SK-N-SH (cell line): ENCODE measurements at regions not wholly inside any gene's neighbourhood (a gene's known extent, or its start where the extent isn't known, plus 50 kb on each side); places are given as distances from the start of the nearest gene placed in this dataset.

Source experiments
- CTCF ChIA-PET: fragments of 300-600, 350-600 bp; formaldehyde crosslinking; extraction: SDS; loops from one replicate; lab custom pipeline; 2021; lab: Yijun Ruan, JAX
- POLR2A ChIA-PET: fragments of 350-600 bp; sonication (Branson Sonifier 250); formaldehyde crosslinking; extraction: SDS; loops from one replicate; lab custom pipeline; 2020; ENCODE audit warnings: antibody characterized with exemption, inconsistent platforms; lab: Yijun Ruan, JAX
- DNase-seq: peaks from one replicate; pipeline ENCODE4 v3.0.0; 2012
- H2AFZ ChIP-seq: fragments of 200-600 bp; sonication (generic); 2 replicates; pipeline ENCODE4 v1.8.1; 2016; ENCODE audit warnings: antibody characterized with exemption, mild to moderate bottlenecking, low read depth
- H3F3A ChIP-seq: fragments of 200-600 bp; sonication (generic); replicated peaks from 2 replicates; pipeline ENCODE3; 2016; ENCODE audit warnings: antibody characterized with exemption, mild to moderate bottlenecking; ENCODE audit not compliant: insufficient read depth
- H3K27ac ChIP-seq, 2 experiments: fragments of 200-500 bp in 1 of 2; fragments of 200-600 bp in 1 of 2; sonication (Bioruptor generic) in 1 of 2; sonication (generic), shearing (Covaris generic) in 1 of 2; 2 replicates each; pipeline versions ENCODE4 v1.5.1 to v1.6.1; 2014 to 2016; ENCODE audit warnings: low read depth in 2 of 2, inconsistent platforms in 1 of 2, low read length in 1 of 2, mild to moderate bottlenecking in 1 of 2, mixed read lengths in 1 of 2
- H3K27me3 ChIP-seq: fragments of 200-600 bp; sonication (generic), shearing (Covaris generic); 2 replicates; pipeline ENCODE4 v1.6.1; 2016; ENCODE audit warnings: mixed run types; ENCODE audit not compliant: insufficient read depth
- H3K36me3 ChIP-seq, 2 experiments: fragments of 200-500 bp in 1 of 2; fragments of 200-600 bp in 1 of 2; sonication (Bioruptor generic) in 1 of 2; sonication (generic) in 1 of 2; replicated peaks in 1 of 2; 2 replicates each; pipeline versions ENCODE3 to v1.5.1; 2014 to 2016; ENCODE audit warnings: low read length in 1 of 2, mild to moderate bottlenecking in 1 of 2; ENCODE audit not compliant: insufficient read depth in 2 of 2, control insufficient read depth in 1 of 2
- H3K4me1 ChIP-seq, 2 experiments: fragments of 200-500 bp in 1 of 2; fragments of 200-600 bp in 1 of 2; sonication (Bioruptor generic) in 1 of 2; sonication (generic), shearing (Covaris generic) in 1 of 2; 2 replicates each; pipeline versions ENCODE4 v1.5.1 to v1.6.1; 2014 to 2016; ENCODE audit warnings: low read depth in 1 of 2, low read length in 1 of 2, mixed run types in 1 of 2; ENCODE audit not compliant: insufficient read depth in 2 of 2, control insufficient read depth in 1 of 2
- H3K4me2 ChIP-seq: fragments of 200-600 bp; sonication (generic), shearing (Covaris generic); 2 replicates; pipeline ENCODE4 v1.6.1; 2017; ENCODE audit warnings: mixed run types
- H3K4me3 ChIP-seq, 2 experiments: fragments of 200-500 bp in 1 of 2; fragments of 200-600 bp in 1 of 2; sonication (Bioruptor generic) in 1 of 2; sonication (generic), shearing (Covaris generic) in 1 of 2; 2 replicates each; pipeline versions ENCODE4 v1.5.1 to v1.8.1; 2014 to 2016; ENCODE audit warnings: low read depth in 2 of 2, inconsistent platforms in 1 of 2, low read length in 1 of 2, mild to moderate bottlenecking in 1 of 2, mixed read lengths in 1 of 2, moderate library complexity in 1 of 2
- H3K79me2 ChIP-seq: fragments of 200-600 bp; sonication (generic); 2 replicates; pipeline ENCODE4 v1.8.1; 2017; ENCODE audit warnings: mild to moderate bottlenecking; ENCODE audit not compliant: insufficient read depth
- H3K9ac ChIP-seq: fragments of 200-600 bp; sonication (generic); 2 replicates; pipeline ENCODE4 v1.6.1; 2017; ENCODE audit warnings: mixed run types
- H3K9me2 ChIP-seq: fragments of 200-600 bp; sonication (generic); 2 replicates; pipeline ENCODE4 v1.6.1; 2017; ENCODE audit warnings: mixed run types
- H3K9me3 ChIP-seq: fragments of 200-600 bp; sonication (generic); 2 replicates; pipeline ENCODE4 v1.6.1; 2017; ENCODE audit warnings: mixed run types, mild to moderate bottlenecking, moderate library complexity
- H4K20me1 ChIP-seq: fragments of 200-600 bp; sonication (generic); 2 replicates; pipeline ENCODE4 v1.6.1; 2017; ENCODE audit warnings: mild to moderate bottlenecking, mixed run types; ENCODE audit not compliant: insufficient read depth
- FOXJ3 ChIP-seq: sonication (generic); formaldehyde crosslinking; IDR thresholded peaks from 2 replicates; pipeline ENCODE4 v1.5.1; 2020; ENCODE audit warnings: mild to moderate bottlenecking, missing genetic modification reagents
- MXI1 ChIP-seq: IDR thresholded peaks from 2 replicates; pipeline ENCODE4 v1.6.1; 2012; ENCODE audit warnings: mild to moderate bottlenecking, low read depth, low read length, improper control_type of control experiment
- RCOR1 ChIP-seq: fragments of 150-350 bp; IDR thresholded peaks from 2 replicates; pipeline ENCODE4 v1.6.1; 2017; ENCODE audit warnings: antibody characterized with exemption, low read length
- REST ChIP-seq: IDR thresholded peaks from 2 replicates; pipeline ENCODE4 v1.6.1; 2012; ENCODE audit warnings: mild to moderate bottlenecking, low read depth, low read length, moderate library complexity
- SIN3A ChIP-seq: IDR thresholded peaks from 2 replicates; pipeline ENCODE4 v1.6.1; 2012; ENCODE audit warnings: low read depth, mild to moderate bottlenecking, low read length, moderate library complexity, borderline replicate concordance
- SMC3 ChIP-seq: IDR thresholded peaks from 2 replicates; pipeline ENCODE4 v1.6.1; 2012; ENCODE audit warnings: low read depth, low read length, improper control_type of control experiment
- TAF1 ChIP-seq: IDR thresholded peaks from 2 replicates; pipeline ENCODE4 v1.6.1; 2012; ENCODE audit warnings: low read depth, mild to moderate bottlenecking, low read length, moderate library complexity, borderline replicate concordance
- ZBTB33 ChIP-seq: IDR thresholded peaks from 2 replicates; pipeline ENCODE4 v1.4.0; 2012; ENCODE audit warnings: low read depth, borderline replicate concordance
- WGBS: methylation state at CpG from one replicate; pipeline ENCODE4 v1.1.6; 2017; ENCODE audit warnings: low lambda C conversion rate; 5-methylcytosine and 5-hydroxymethylcytosine counted together
- TF ChIP-seq, protein P1 (sequence below): fragments of 200-600 bp; sonication (generic); IDR thresholded peaks from 2 replicates; pipeline ENCODE4 v1.6.1; 2017; ENCODE audit warnings: antibody characterized with exemption, mild to moderate bottlenecking, moderate library complexity

GRCh38 chr6:37085198-37085597, 79.7 kb downstream of the FGD2 start:
- 94% methylated on average over 7 of the region's 7 CpGs for WGBS
- POLR2A ChIA-PET, result no interaction called here
- H3K4me1 ChIP-seq, result peaks cover 0 to 9% of the 10 kb centered on the region in 2 experiments; a peak in 1 of 4 replicates
- no peak overlapping the region for H3K4me3 ChIP-seq
- no peaks in the 10 kb centered on the region for H3K9me2 ChIP-seq
- H3K27ac ChIP-seq, result no peak overlapping the region
- no peaks in the 10 kb centered on the region for H3K36me3 ChIP-seq
- H3K9me3 ChIP-seq, result no peaks in the 10 kb centered on the region
- no peaks in the 10 kb centered on the region for H3K27me3 ChIP-seq
- H3K79me2 ChIP-seq, result no peaks in the 10 kb centered on the region
- CTCF ChIA-PET, result interaction anchor here (1.2 to 3.0 kb wide), 5 partner anchors 16 to 86 kb away, joined by 3 to 12 read pairs (median 5); no protein-coding TSS in a partner anchor
- H2AFZ ChIP-seq, result no peak overlapping the region
- no peak for DNase-seq
- H3F3A ChIP-seq, result no peaks in the 10 kb centered on the region
- H3K9ac ChIP-seq, result no peak overlapping the region
- H3K4me2 ChIP-seq, result no peak overlapping the region
- no peaks in the 10 kb centered on the region for H4K20me1 ChIP-seq
- TF ChIP-seq, protein P1, sequence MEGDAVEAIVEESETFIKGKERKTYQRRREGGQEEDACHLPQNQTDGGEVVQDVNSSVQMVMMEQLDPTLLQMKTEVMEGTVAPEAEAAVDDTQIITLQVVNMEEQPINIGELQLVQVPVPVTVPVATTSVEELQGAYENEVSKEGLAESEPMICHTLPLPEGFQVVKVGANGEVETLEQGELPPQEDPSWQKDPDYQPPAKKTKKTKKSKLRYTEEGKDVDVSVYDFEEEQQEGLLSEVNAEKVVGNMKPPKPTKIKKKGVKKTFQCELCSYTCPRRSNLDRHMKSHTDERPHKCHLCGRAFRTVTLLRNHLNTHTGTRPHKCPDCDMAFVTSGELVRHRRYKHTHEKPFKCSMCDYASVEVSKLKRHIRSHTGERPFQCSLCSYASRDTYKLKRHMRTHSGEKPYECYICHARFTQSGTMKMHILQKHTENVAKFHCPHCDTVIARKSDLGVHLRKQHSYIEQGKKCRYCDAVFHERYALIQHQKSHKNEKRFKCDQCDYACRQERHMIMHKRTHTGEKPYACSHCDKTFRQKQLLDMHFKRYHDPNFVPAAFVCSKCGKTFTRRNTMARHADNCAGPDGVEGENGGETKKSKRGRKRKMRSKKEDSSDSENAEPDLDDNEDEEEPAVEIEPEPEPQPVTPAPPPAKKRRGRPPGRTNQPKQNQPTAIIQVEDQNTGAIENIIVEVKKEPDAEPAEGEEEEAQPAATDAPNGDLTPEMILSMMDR, result no peak
- TF ChIP-seq SMC3 (no peak), MXI1 (no peak), FOXJ3 (CRISPR knock-in tag) (no peak), ZBTB33 (no peak), TAF1 (no peak), REST (no peak), SIN3A (no peak), RCOR1 (no peak)
